Smooth muscle cell (in vitro differentiated cells): ENCODE measurements at regions not wholly inside any gene's neighbourhood (a gene's known extent, or its start where the extent isn't known, plus 50 kb on each side); places are given as distances from the start of the nearest gene placed in this dataset.
"Not testable (repeated sequence)": the region's sequence is repeated elsewhere in the genome, so short reads cannot be mapped to it uniquely, and the experiment has no call there.

Experiments
- DNase-seq: peaks from one replicate; lab custom pipeline; 2025; ENCODE audit not compliant: unreplicated experiment; lab: John Stamatoyannopoulos, UW
- H2AFZ ChIP-seq: fragments of 200-600 bp; sonication (generic); 2 replicates; pipeline ENCODE4 v1.6.0; 2016; ENCODE audit warnings: antibody characterized with exemption, low read depth, mild to moderate bottlenecking
- H3F3A ChIP-seq: fragments of 200-600 bp; sonication (generic); 2 replicates; pipeline ENCODE4 v1.6.0; 2017; ENCODE audit warnings: antibody characterized with exemption, low read depth
- H3K27ac ChIP-seq: fragments of 200-600 bp; sonication (generic); 2 replicates; pipeline ENCODE4 v1.5.1; 2016; ENCODE audit warnings: low read depth, mild to moderate bottlenecking
- H3K27me3 ChIP-seq: fragments of 200-600 bp; sonication (generic); 2 replicates; pipeline ENCODE4 v1.6.1; 2016; ENCODE audit warnings: low read depth, mild to moderate bottlenecking
- H3K36me3 ChIP-seq: fragments of 200-600 bp; sonication (generic); 2 replicates; pipeline ENCODE4 v1.5.1; 2016; ENCODE audit warnings: low read depth
- H3K4me1 ChIP-seq: fragments of 200-600 bp; sonication (generic); 2 replicates; pipeline ENCODE4 v1.5.1; 2016; ENCODE audit warnings: low read depth
- H3K4me2 ChIP-seq: fragments of 200-600 bp; sonication (generic); 2 replicates; pipeline ENCODE4 v1.6.0; 2016; ENCODE audit warnings: mild to moderate bottlenecking
- H3K4me3 ChIP-seq: fragments of 200-600 bp; sonication (generic); 2 replicates; pipeline ENCODE4 v1.5.1; 2016; ENCODE audit warnings: mild to moderate bottlenecking
- H3K79me2 ChIP-seq: fragments of 200-600 bp; sonication (generic); 2 replicates; pipeline ENCODE4 v1.6.0; 2016; ENCODE audit warnings: low read depth, mild to moderate bottlenecking
- H3K9ac ChIP-seq: fragments of 200-600 bp; sonication (generic); 2 replicates; pipeline ENCODE4 v1.6.0; 2016; ENCODE audit warnings: low read depth
- H3K9me3 ChIP-seq: fragments of 200-600 bp; sonication (generic); replicated peaks from 2 replicates; pipeline ENCODE4 v1.5.1; 2016; ENCODE audit warnings: low read depth
- H4K20me1 ChIP-seq: fragments of 200-600 bp; sonication (generic); 2 replicates; pipeline ENCODE4 v1.6.0; 2016; ENCODE audit warnings: low read depth
- CTCF ChIP-seq: fragments of 200-600 bp; sonication (generic); IDR thresholded peaks from 2 replicates; pipeline ENCODE4 v1.5.1; 2017; ENCODE audit warnings: borderline replicate concordance, mild to moderate bottlenecking, antibody characterized with exemption; ENCODE audit not compliant: insufficient read depth, poor library complexity, severe bottlenecking
- WGBS: methylation state at CpG from one replicate; pipeline ENCODE4 v1.1.7; 2016; ENCODE audit warnings: low lambda C conversion rate; 5-methylcytosine and 5-hydroxymethylcytosine counted together

- TF ChIP-seq CTCF = no peak
- no peak overlapping the region for H3K4me3 ChIP-seq
- no peaks in the 10 kb centered on the region for H3K27me3 ChIP-seq
- no peaks in the 10 kb centered on the region for H3F3A ChIP-seq
- peaks cover 8% of the 10 kb centered on the region for H3K4me1 ChIP-seq
- no peaks in the 10 kb centered on the region for H3K79me2 ChIP-seq
- no peaks in the 10 kb centered on the region for H3K9me3 ChIP-seq
- DNase-seq = no peak
- H2AFZ ChIP-seq = no peak overlapping the region
- H3K36me3 ChIP-seq = no peaks in the 10 kb centered on the region
- H3K9ac ChIP-seq = no peak overlapping the region
- H4K20me1 ChIP-seq = no peaks in the 10 kb centered on the region
- WGBS = 36% methylated on average over 8 of the region's 8 CpGs
- H3K27ac ChIP-seq = no peak overlapping the region
- peak overlapping the region; percentile 64 for H3K4me2 ChIP-seq
These were observed 357.2 kb downstream of the DLEU7 start for GRCh38 chr13:50485979-50486935.

GRCh38 chr13:50493683-50494082 is 349.8 kb downstream of the DLEU7 start:
- Histone ChIP-seq H3K36me3 (no peaks in the 10 kb centered on the region), H3F3A (no peaks in the 10 kb centered on the region), H3K27ac (no peak overlapping the region), H3K27me3 (no peaks in the 10 kb centered on the region), H3K9ac (no peak overlapping the region), H3K4me1 (no peaks in the 10 kb centered on the region), H3K9me3 (no peaks in the 10 kb centered on the region), H3K4me2 (no peak overlapping the region), H4K20me1 (no peaks in the 10 kb centered on the region), H2AFZ (no peak overlapping the region), H3K79me2 (no peaks in the 10 kb centered on the region), H3K4me3 (no peak overlapping the region)
- TF ChIP-seq CTCF = no peak
- no peak for DNase-seq
- WGBS = 92% methylated on average over 3 of the region's 3 CpGs

- Histone ChIP-seq H3K9ac (no peak overlapping the region), H3K4me3 (no peak overlapping the region), H2AFZ (no peak overlapping the region), H3K4me2 (no peak overlapping the region), H3K9me3 (no peaks in the 10 kb centered on the region), H3F3A (no peaks in the 10 kb centered on the region), H3K27me3 (no peaks in the 10 kb centered on the region), H3K4me1 (no peaks in the 10 kb centered on the region), H3K27ac (no peak overlapping the region), H4K20me1 (no peaks in the 10 kb centered on the region), H3K36me3 (no peaks in the 10 kb centered on the region), H3K79me2 (no peaks in the 10 kb centered on the region)
- TF ChIP-seq CTCF = no peak
- no peak for DNase-seq
- 79% methylated on average over 2 of the region's 2 CpGs for WGBS
These were observed 349.4 kb downstream of the DLEU7 start for GRCh38 chr13:50494138-50494537.

GRCh38 chr13:50503212-50503611 is 340.3 kb downstream of the DLEU7 start:
- not testable (repeated sequence) for H3F3A ChIP-seq, H3K9ac ChIP-seq, H3K36me3 ChIP-seq, H3K4me3 ChIP-seq, H2AFZ ChIP-seq, H3K4me2 ChIP-seq, H3K4me1 ChIP-seq, H3K27me3 ChIP-seq, DNase-seq, H3K9me3 ChIP-seq, H4K20me1 ChIP-seq, H3K79me2 ChIP-seq, H3K27ac ChIP-seq
- 86% methylated on average over 1 of the region's 1 CpG for WGBS
